ENCODE measurements at regions not wholly inside any gene's neighbourhood (a gene's known extent, or its start where the extent isn't known, plus 50 kb on each side); places are given as distances from the start of the nearest gene placed in this dataset.

- Histone ChIP-seq H3K9me3 (no peaks in the 10 kb centered on the region), H3K4me2 (no peak overlapping the region), H3K4me1 (no peaks in the 10 kb centered on the region), H3K27ac (no peak overlapping the region), H3K4me3 (no peak overlapping the region)
- WGBS (ENCODE audit: missing lambda C conversion rate) = 85% methylated on average over 1 of the region's 1 CpG
- ATAC-seq = no peak
- TF ChIP-seq MAZ (IDR thresholded peaks at IDR 0.05; ENCODE audit: borderline replicate concordance, low read depth, low read length) = no peak
- TF ChIP-seq HES2 (IDR thresholded peaks at IDR 0.05) = no peak
- no peak for TF ChIP-seq KDM5A (IDR thresholded peaks at IDR 0.05)
- TF ChIP-seq ZNF302 (CRISPR knock-in tag; IDR thresholded peaks at IDR 0.05) = no peak
- TF ChIP-seq USF2 (IDR thresholded peaks at IDR 0.05) = no peak
- no peak for DNase-seq (ENCODE audit: low read depth in 1 of 2, low spot score in 1 of 2)
- POLR2A ChIA-PET = no interaction called here
- CTCF ChIA-PET = no interaction called here
- no peak for FAIRE-seq
Observed at GRCh38 chr12:74476234-74476633, 61.4 kb upstream of the ATXN7L3B start.

- no peak for FAIRE-seq
- POLR2A ChIA-PET = no interaction called here
- no peak overlapping the region for H3K4me2 ChIP-seq
- no peak for DNase-seq (ENCODE audit: low read depth in 1 of 2, low spot score in 1 of 2)
- no peaks in the 10 kb centered on the region for H3K4me1 ChIP-seq
- ATAC-seq = no peak
- H3K27ac ChIP-seq = no peak overlapping the region
- WGBS (ENCODE audit: missing lambda C conversion rate) = 70% methylated on average over 2 of the region's 2 CpGs
- CTCF ChIA-PET = no interaction called here
- H3K9me3 ChIP-seq = no peaks in the 10 kb centered on the region
- H3K4me3 ChIP-seq = no peak overlapping the region
- TF ChIP-seq E2F6 (IDR thresholded peaks at IDR 0.05; ENCODE audit: borderline replicate concordance, low read depth) = no peak
- no peak for TF ChIP-seq PBX3 (IDR thresholded peaks at IDR 0.05)
- no peak for TF ChIP-seq RAD21 (conservative IDR thresholded peaks at IDR 0.05 in 1 of 2, IDR thresholded peaks at IDR 0.05 in 1 of 2)
- no peak for TF ChIP-seq ZFP36 (IDR thresholded peaks at IDR 0.05; ENCODE audit: borderline replicate concordance, partially characterized antibody)
- TF ChIP-seq JUNB (IDR thresholded peaks at IDR 0.05) = no peak
- no peak for TF ChIP-seq CTCF (IDR thresholded peaks at IDR 0.05)
- no peak for TF ChIP-seq HOXB13 (CRISPR knock-in tag; IDR thresholded peaks at IDR 0.05; ENCODE audit: low read depth)
Observed at GRCh38 chr12:74481078-74481477, 56.6 kb upstream of the ATXN7L3B start.

GRCh38 chr12:74482115-74482514 lies 55.5 kb upstream of the ATXN7L3B start:
- ChIA-PET CTCF (no interaction called here), POLR2A (no interaction called here)
- no peak overlapping the region for H3K4me3 ChIP-seq
- ATAC-seq (no peak), DNase-seq (ENCODE audit: low read depth in 1 of 2, low spot score in 1 of 2) (no peak), FAIRE-seq (peak; percentile 74)
- H3K9me3 ChIP-seq = no peaks in the 10 kb centered on the region
- no peaks in the 10 kb centered on the region for H3K4me1 ChIP-seq
- no peak overlapping the region for H3K27ac ChIP-seq
- no peak overlapping the region for H3K4me2 ChIP-seq
- TF ChIP-seq HES2 (IDR thresholded peaks at IDR 0.05) = no peak
- no peak for TF ChIP-seq ELK1 (IDR thresholded peaks at IDR 0.05; ENCODE audit: low read depth, low read length)
- no peak for TF ChIP-seq TP53 (CRISPR knock-in tag; IDR thresholded peaks at IDR 0.05)
- TF ChIP-seq USF2 (IDR thresholded peaks at IDR 0.05) = no peak
- no peak for TF ChIP-seq HEYL (CRISPR knock-in tag; IDR thresholded peaks at IDR 0.05)
- TF ChIP-seq GATA3 (IDR thresholded peaks at IDR 0.05; ENCODE audit: borderline replicate concordance) = no peak
- TF ChIP-seq CHD4 (IDR thresholded peaks at IDR 0.05; ENCODE audit: borderline replicate concordance) = no peak
- TF ChIP-seq HDAC2 (IDR thresholded peaks at IDR 0.05) = no peak
- no peak for TF ChIP-seq MAZ (IDR thresholded peaks at IDR 0.05; ENCODE audit: borderline replicate concordance, low read depth, low read length)
- no peak for TF ChIP-seq FOSL2 (IDR thresholded peaks at IDR 0.05)
- no peak for TF ChIP-seq FOSL2 (CRISPR knock-in tag; IDR thresholded peaks at IDR 0.05)
- no peak for TF ChIP-seq ZNF302 (CRISPR knock-in tag; IDR thresholded peaks at IDR 0.05)
- no peak for TF ChIP-seq CEBPB (IDR thresholded peaks at IDR 0.05)
- no peak for TF ChIP-seq RARB (CRISPR knock-in tag; IDR thresholded peaks at IDR 0.05)
- TF ChIP-seq SMC3 (IDR thresholded peaks at IDR 0.05) = no peak
- TF ChIP-seq TFCP2L1 (CRISPR knock-in tag; IDR thresholded peaks at IDR 0.05) = no peak
- no peak for TF ChIP-seq ZC3H11A (IDR thresholded peaks at IDR 0.05)
- TF ChIP-seq NR3C1 (IDR thresholded peaks at IDR 0.05) = no peak

Measured in A549 (cell line).